ENCODE measurements at regions not wholly inside any gene's neighbourhood (a gene's known extent, or its start where the extent isn't known, plus 50 kb on each side); places are given as distances from the start of the nearest gene placed in this dataset.

DNA sequence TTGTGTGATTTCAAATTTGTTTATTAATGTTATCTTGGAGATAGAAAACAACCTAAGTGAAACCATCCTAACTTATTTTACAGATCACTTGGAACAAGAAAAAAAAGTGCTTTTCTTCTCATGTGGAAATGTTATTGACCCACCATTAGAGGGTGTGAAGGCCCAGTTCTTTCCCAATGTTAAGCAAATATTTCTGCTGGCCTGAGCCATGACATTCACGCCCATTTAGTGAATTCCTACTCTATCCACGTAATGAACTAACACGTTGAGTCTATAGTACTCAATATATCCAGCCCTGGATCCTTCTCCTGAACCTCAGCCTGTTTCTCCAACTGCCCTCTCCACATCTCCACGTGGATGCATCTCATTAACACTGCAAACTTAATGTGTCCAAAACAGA is 180.6 kb upstream of the ZFP64 start:
- no peak for DNase-seq

DNA sequence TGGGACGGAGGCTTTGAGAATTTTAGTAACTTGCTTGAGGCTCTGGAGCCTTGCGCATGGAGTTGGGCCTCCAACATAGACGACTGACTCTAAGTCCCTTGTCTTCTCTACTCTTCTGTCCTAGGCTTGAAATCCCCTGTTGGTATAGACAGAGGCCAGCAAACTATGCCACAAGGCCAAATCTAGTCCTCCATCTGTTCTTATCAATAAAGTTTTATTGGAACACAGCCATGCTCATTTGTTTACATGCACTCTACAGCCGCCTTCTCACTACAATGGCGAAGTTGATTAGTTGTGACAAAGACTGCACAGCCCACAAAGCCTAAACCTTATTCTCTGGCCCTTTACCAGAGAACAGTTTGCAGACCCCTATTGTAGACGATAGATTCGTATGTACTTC is 174.1 kb upstream of the ZFP64 start:
- no peak for DNase-seq

DNA sequence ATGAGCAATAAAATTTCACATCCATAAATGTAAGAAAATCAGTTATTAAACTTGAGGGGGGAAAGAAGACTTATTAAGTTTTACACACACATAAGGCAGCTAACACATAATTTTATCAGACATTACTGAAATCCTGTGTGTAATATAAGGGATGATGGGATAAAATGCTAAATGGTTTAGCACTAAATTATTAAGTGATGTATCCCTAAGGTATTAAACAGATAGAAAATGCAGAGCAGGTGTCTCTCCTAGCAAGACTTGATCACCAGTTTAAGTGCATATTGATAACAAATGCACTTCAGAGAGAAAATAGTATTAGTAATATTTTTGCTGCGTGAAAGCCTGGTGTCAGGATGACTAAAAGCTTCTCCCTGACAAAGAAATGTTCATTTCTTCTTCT is 172.8 kb upstream of the ZFP64 start:
- DNase-seq, result no peak

DNA sequence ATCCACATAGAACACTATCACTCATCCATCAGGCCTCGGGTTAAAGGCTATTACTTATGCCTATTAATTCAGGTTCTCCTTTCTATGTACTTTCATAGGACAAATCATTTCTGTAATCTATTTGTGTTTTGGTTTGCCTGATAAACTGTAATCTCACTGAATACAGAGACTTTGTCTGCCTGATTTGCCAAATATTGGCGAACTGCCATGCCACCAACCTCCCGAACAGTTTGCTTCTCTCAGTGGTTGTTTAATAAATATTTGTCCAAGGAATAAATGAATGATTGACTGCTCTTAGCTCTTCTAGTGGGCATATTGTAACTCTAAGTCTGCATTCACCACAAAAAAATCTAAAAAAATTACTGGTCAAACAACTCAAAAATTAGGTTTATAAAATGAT is 170.1 kb upstream of the ZFP64 start:
- DNase-seq, result no peak

DNA sequence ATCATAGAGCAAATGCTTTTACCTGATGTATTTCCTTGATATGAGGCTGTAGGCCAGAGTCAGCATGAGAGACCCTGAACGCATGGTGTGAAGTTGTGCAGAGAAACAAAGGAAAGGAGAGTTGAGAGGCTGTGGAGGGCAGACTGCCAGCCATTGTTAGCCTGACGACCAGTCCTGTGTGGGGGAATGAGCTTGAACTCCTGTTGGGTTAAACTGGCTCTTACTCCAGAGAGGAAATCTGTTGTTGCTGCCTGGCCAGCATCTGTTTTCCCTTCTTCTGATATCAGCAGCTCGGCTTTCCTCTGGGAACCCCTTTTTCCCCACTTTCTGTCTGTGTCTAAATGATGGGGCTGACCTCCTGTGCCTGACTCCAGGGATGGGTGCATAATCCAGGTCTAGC is 158.2 kb upstream of the ZFP64 start:
- no peak for DNase-seq

DNA sequence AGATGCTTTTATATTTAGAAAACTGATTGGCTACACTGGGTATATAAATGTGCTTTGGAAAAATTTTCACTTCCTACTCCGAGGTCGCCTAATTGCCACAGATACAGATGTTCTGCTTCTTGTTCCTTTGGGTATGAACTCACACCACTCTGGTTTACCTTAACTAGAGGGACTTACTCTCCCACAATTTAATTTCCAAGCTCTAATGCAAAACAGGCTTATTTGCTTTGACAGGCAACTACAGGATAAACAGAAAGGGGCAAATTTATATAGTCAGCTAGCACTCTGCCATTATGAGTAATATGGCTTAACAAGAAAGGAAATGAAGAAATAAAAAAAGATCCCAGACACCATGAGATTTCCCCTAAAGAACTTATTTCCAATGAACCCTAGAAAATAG is 156.9 kb upstream of the ZFP64 start:
- no peak for DNase-seq

DNA sequence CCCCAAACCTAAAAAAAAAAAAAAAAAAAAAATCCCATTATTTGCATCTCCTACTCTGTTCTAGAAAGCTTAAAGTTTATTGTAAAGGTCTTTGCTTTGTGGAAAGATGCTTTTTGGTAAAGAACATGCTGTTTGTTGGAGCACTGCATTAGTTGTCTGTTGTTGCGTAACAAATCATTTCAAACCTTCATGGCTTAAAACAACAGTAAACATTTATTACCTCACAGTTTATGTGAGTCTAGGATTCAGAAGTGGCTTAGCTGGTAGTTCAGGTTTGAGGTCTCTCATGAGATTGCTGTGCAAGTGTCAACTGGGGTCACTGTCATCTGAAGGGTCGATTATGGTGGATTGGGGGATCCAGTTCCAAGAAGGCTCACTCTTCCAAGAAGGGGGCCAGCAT is 155.2 kb upstream of the ZFP64 start:
- no peak for DNase-seq

DNA sequence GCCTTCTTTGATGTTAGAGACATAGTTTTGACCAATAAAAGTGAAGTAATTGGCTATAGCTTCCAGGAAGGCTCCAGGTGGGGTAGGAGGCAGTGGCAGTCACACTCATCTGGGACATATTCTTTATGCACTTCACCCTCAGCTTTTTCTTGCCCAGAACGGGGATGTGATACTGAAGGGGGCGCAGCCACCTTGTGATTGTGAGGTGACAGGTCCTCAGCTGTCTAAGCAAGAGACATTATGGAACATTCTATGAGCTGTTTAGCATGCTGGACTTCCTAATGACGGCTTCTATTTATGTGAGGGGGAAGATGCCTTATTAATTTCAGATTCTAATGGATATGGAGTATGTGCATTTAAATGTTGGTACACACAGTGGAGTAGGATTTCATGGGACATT is 151.3 kb upstream of the ZFP64 start:
- DNase-seq, result no peak

DNA sequence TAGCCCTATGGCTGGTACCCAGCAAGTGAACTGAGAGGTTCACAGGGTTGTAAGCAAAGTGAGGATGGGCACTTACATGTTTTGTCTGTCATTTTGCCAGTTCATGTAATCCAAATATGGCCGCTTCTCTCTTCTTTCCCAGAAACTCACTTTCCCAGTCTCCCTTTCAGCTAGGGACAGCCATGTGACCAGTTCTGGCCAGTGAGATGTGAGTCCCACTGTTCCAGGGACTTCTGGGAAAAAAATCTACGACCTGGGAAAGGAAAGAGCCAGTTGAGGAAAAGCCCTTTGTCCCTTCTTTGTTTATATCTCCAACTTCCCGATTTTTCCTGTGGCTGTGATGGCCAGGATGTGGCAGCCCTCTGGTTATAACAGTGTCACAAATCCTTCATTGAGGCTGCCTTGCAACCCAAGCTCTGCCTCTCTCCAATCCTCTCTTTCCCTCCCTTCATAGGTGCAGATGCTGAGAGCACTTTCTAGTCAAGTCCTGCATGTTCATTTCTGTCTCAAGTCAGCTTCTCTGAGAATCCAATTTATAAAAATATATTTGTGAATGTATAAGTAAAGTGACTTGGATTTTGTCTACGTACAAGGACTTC is 148.6 kb upstream of the ZFP64 start:
- DNase-seq, result no peak

DNA sequence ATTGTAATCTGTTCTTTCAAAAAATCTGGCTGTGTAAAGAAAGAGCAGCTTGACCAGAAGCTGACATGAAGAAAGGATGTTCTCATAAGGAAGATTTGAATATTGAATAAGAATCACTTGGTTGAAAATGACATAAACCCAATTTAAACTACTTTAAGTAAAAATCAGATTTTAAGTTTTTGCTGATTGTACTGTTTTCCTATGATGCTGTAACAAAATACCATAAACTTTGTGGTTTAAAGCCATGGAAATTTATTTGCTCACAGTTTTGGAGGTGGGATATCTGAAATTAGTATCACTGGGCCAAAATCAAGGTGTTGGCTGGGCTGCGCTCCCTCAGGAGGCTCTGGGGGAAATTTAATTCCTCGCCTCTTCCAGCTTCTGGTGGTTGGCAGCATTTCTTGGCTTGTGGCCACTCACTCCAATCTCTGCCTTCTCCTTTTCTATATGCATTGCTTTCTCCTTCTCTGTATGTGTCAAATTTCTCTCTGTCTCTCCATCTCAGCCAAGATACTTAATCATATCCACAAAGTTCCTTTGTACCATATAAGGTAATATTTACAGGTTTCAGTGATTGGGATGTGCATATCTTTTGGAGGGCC is 141.2 kb upstream of the ZFP64 start:
- no peak for DNase-seq

DNA sequence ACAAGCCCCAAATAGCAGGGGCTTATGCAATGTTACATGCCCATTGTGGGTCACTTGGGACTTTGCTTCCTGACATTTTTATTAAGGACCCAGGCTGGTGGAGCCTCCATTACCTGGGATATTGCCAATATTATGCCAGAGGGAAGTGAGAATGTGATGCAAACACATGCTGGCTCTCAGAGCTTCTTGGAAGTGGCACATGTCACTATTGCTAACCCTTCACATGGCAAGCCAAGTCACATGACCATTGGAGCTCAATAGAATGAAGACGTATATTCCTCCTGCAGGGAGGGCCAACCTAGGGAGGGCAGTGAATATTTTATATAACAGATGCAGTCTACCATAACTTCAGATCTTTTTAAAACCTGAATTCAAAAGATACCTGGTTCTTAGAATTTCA is 140.7 kb upstream of the ZFP64 start:
- no peak for DNase-seq

DNA sequence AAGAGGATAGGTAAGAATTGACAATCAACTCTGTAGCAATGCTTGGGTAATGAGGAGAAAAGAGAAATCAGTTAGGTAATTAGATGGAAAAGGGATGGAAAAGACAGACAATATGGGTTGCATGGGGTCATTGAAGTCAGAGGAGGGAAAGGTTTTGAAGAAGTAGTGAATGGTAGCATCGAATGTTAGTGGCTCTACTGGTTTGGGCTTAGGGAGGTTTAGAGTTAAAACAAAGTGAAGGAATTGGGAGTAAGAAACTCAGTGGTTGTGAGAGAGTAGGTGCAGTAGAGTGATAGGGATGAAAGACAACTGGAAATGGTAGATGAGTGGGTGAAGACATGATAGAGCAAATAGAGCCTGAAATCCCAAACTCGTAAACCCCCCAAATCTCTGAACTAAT is 140.1 kb upstream of the ZFP64 start:
- DNase-seq, result no peak

DNA sequence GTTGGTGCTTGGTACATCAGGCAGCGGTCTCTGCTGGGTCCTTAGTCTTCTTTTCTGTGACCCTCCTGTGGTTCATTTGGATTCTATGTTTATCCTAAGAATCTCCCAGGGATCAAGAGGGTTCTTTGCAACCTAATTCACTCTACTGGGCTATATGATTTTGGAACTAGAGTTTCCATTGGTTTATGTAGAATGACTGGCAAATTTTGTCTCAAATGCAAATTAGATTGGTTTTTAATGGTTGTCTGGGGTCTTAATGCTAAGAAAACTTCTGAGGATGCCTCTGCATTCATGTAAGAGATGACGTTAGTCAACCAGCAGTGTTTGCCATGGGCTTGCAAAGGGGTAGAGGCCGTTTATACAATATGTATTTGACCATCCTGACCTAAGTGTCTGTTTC is 129.8 kb upstream of the ZFP64 start:
- no peak for DNase-seq

DNA sequence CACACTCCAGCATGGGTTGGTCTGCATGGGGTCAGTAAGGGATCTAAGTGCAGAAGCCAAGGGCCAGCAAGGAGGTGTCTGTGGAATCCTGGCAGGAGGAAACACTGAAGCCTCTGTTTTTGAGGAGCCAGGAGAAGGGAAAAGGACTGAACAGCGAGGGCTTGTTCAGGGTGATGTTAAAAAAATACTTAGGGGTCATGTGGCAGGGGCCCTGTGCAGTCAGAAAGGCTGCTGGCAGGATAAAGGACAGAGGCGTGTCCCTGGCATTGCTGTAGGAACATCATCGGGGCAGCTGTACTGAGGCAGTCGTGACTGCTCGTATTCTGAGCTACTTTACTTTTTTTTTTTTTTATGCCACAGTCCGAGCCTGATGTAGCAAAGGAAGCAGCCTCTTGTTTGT is 127.1 kb upstream of the ZFP64 start:
- no peak for DNase-seq

DNA sequence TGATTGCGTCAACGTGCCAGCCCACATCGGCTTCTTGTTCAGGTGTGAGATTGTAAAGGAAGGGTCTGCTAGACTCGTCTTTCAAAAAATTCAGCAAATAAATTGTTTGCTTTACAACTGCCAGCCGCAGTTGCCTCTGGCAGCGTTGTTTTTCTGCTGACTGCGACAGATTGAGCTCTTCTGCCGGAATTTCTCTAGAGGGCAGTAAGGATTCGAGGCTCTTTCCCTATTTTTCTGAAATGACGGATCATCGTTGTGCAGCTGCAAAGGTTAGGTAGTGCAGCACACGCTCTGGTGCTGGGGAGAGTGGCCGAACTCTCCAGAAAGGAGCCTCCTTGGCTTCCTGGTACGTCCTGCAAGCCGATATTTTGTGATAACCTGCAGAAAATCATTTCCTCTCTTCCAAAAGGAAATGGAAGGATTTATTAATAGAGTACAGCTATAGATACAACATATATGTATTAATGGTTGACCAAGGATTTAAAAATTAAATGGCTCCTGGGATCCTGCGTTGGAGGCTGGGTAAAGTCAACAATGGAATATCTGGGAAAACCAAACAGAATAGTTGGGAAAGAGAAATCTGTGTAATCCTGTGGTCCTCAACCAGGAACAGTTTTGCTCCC is 121.9 kb upstream of the ZFP64 start:
- DNase-seq, result no peak

DNA sequence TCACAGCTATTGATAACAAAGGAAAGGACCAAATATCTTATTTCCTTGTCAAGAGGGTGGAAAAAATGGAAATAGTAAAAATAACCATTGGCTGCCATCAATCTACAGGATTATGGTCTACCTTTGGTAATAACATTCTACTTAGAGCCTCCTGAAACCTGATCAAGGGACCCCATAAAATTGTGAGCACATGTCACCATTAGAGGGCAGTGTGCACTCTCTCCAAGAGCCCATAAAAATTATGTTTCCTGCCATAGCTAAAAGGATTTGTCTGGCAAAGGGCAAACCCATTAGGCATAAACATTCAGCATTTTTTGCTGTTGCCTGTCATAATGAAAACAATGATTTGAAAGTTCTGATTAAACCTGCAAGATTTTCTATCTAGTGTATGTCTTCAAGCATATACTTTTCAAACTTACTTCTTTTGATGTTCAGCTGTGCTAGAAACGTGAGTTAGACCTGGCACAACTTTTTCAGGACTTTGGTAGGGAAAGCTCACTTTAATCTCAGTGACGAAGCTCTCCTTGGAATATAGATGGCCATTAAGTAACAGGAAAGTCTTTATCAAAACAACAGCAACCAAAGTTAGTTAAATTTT is 120.7 kb upstream of the ZFP64 start:
- DNase-seq, result peak; percentile 9 to 45

DNA sequence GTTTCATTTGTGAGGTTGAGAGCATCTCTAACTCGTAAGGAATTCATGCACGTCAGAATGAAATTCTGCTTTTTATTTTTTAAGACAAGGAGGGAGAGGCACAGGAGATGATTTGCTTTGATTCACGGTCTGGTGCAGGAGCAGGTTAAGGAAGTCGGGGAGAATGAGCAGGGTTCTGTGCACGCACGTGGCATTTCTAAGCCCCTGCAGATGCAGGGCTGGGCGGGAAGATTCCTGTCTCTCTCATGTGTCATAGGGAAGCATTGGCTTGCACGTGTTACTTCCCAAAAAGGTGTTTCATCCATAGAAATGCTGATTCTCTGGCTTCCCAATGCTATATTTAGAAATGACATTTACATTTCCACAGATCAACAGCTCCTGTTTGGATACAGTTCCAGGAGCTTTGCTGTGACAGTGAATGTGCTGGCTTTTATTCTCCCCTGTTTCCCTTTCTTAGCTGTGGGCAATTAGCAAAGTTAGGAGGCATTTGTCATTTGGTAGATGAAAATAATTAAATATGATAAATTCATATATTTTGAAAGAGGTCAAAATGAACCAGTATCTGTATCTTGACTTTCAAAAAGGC is 119.7 kb upstream of the ZFP64 start:
- DNase-seq, result no peak

DNA sequence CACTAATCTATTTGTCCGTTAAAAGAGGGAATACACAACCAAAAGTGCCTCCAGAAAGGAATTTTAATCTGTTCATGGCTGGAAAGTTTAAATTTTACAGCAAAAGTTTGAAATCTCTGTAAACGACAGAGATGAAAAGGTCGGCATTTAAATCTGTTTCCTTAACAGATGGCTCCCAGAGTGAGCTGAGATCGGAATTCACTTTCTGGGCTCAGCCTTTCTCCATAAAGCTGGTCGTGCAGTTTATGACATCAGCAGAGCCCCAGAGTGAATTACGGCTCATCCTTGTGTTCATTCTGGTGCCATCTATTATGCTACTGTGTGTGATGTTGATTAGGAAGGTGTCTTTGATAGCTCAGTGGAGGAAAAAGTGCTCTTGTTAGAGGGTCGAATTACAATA is 117.6 kb upstream of the ZFP64 start:
- DNase-seq, result no peak

DNA sequence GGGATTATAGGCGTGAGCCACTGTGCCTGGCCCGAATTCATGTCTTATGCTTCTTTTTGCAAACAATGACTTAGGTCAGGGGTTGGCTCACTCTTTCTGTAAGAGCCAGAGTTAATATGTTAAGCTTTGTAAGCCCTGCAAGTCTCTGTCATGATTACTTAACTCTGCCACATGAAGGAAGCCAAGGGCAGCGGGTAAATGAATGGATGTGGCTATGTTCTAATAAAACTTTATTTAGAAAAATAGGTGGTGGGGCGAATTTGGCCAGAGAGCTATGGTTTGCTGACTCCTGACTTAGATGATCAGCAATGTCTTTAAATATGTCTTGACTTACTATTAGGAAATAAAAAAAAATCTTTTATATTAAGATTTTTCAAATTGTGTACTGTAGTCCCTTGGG is 114.9 kb upstream of the ZFP64 start:
- no peak for DNase-seq

DNA sequence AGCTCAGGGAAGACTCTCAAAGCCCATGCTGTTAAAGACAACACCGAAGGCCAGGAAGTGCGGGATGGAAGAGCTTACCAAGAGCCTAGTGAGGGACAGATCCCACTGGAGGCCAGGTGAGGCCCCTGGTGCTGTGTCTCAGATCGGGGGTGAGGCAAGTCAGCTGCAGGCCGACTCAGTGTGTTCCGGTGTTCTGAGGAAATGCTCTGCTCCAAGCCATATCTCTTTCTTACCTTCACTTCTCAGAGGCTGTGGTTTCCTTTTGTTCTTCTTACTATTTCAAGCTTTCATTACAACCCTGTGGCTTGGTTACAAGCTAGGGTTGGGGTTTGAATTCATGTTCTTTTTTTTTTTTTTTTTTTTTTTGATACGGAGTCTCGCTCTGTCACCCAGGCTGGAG is 114.3 kb upstream of the ZFP64 start:
- DNase-seq, result no peak

DNA sequence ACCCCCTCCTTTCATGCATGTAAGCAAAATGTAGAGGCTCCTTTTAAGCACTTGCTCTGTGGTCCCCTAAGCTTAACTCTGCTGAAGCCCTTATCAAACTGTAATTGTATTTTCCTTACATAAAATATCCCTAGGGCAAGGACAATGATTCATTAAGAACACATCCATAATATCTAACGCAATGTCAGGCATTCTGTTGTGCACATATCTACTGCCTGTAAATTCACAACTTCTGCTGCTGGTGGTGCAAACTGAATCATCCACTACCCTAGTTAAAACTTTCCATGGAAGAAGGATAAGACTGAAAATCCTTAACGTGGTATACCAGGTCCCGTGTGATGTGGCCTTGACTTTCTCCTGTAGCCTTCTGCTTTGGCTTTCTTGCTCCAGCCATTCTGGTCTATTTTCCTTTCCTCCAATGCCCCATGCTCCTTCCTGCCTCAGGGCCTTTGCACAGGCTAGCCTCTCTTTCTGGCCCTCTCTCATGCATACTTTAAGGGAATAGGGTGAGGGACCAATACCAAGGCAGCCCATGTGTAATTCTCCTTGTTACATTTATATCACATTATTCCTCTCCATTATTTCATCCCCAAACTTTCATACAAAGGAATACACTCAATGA is 113.6 kb upstream of the ZFP64 start:
- no peak for DNase-seq

DNA sequence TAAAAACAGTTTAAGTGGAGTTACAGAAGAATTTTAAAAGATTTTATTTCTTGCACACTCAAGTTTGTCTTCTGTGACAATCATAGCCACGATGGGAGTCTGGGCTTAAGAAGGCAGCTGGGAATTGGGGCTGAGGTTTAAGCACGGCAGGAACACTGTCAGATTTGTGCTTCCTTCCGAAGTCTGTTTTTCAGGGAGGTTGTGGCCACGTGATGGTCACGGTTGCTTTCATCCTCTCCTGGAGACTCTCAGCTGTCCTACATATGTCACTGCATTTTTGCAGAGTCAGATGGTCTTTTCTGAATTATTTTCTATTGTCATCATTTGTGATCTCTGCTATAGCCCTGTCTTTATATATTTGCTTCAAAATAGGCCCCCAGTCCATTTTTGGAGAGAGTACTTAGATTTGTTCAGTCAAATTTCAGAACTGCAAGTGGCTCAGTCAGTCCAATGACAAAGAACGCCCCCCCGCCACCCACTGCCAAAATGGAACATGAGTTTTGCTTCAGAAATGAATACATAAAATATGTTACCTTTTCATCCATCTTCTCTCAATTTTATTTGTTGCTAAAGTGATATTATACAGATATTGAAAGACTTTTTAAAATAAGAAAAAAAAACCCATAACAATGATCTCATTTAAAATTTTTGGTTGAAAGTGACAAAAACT is 111.8 kb upstream of the ZFP64 start:
- DNase-seq, result no peak

DNA sequence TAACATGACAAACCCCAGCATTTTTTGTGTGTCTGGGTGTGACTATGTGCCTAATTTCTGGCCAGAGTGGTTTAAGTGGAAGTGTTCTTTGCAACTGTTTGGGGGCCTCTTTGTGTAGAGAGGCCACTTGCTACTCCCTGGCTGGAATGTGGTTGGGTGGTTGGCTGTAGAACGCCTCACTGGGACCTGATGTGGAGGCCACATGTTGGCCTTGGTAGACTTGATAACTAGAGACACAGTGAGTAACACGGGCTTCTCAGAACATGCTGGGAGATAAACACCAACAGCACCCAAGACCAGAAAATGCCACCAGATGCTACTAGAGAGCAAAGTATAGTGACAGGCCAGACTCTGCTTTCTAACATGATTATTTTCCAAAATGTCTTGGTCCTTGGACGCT is 111.2 kb upstream of the ZFP64 start:
- DNase-seq, result no peak

All from AML-193 (cell line).